ENCODE measurements at regions not wholly inside any gene's neighbourhood (a gene's known extent, or its start where the extent isn't known, plus 50 kb on each side); places are given as distances from the start of the nearest gene placed in this dataset.
"Not testable (repeated sequence)": the region's sequence is repeated elsewhere in the genome, so short reads cannot be mapped to it uniquely, and the experiment has no call there.

DNA sequence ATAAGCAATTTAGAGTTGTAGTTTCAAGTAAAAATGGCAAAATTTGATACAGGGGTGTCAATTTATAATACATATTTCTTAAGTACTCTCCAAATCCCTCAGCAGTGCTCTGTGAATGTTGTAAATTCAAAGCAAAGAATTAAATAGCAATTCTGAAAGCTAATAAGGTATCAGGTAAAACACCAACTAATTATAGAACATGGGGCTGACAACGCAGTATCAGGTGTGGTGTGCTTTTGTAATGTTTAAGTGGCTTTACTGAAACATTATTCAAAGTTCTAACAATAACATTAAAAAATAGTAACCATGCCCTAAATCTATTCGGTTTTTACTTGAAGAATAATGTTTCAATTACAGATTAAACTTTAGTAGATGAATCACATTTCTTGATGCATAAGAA is 1271.2 kb upstream of the ADGRL2 start:
- ATAC-seq (no peak), DNase-seq (ENCODE audit: low read depth, low spot score) (no peak)
- H3K4me1 ChIP-seq (ENCODE audit: control insufficient read depth, insufficient read depth, low read length): no peaks in the 10 kb centered on the region
- ChIA-PET CTCF (no interaction called here), POLR2A (no interaction called here)
- no peak overlapping the region for H3K27ac ChIP-seq (ENCODE audit: low read length)
- no peaks in the 10 kb centered on the region for H3K36me3 ChIP-seq (ENCODE audit: control insufficient read depth, insufficient read depth, low read length)
- intact Hi-C loops (cut with micrococcal nuclease; ENCODE audit: unreplicated experiment): no loop called here
- H3K9me3 ChIP-seq (ENCODE audit: control insufficient read depth, insufficient read depth, low read depth, low read length): no peaks in the 10 kb centered on the region
- no peaks in the 10 kb centered on the region for H3K27me3 ChIP-seq (ENCODE audit: control insufficient read depth, insufficient read depth, low read length)
- H3K4me3 ChIP-seq (ENCODE audit: low read depth in 2 of 2, low read length in 2 of 2): no peak overlapping the region
- in situ Hi-C loops (cut with HindIII; ENCODE audit: low pct_unique_long_range_greater_than_20kb, low sequenced_read_pairs): no loop called here
- no TSS peak for BruUV-seq (replicated peaks)
- no peak for TF ChIP-seq SIN3A (IDR thresholded peaks at IDR 0.05; ENCODE audit: borderline replicate concordance, insufficient read depth, low read depth, low read length)
- TF ChIP-seq TCF7L2 (IDR thresholded peaks at IDR 0.05; ENCODE audit: low read depth, low read length): no peak
- TF ChIP-seq, protein P1, sequence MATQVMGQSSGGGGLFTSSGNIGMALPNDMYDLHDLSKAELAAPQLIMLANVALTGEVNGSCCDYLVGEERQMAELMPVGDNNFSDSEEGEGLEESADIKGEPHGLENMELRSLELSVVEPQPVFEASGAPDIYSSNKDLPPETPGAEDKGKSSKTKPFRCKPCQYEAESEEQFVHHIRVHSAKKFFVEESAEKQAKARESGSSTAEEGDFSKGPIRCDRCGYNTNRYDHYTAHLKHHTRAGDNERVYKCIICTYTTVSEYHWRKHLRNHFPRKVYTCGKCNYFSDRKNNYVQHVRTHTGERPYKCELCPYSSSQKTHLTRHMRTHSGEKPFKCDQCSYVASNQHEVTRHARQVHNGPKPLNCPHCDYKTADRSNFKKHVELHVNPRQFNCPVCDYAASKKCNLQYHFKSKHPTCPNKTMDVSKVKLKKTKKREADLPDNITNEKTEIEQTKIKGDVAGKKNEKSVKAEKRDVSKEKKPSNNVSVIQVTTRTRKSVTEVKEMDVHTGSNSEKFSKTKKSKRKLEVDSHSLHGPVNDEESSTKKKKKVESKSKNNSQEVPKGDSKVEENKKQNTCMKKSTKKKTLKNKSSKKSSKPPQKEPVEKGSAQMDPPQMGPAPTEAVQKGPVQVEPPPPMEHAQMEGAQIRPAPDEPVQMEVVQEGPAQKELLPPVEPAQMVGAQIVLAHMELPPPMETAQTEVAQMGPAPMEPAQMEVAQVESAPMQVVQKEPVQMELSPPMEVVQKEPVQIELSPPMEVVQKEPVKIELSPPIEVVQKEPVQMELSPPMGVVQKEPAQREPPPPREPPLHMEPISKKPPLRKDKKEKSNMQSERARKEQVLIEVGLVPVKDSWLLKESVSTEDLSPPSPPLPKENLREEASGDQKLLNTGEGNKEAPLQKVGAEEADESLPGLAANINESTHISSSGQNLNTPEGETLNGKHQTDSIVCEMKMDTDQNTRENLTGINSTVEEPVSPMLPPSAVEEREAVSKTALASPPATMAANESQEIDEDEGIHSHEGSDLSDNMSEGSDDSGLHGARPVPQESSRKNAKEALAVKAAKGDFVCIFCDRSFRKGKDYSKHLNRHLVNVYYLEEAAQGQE (IDR thresholded peaks at IDR 0.05; ENCODE audit: insufficient read depth in 1 of 2, low read depth in 2 of 2, low read length in 1 of 2): no peak
- TF ChIP-seq, protein P2, sequence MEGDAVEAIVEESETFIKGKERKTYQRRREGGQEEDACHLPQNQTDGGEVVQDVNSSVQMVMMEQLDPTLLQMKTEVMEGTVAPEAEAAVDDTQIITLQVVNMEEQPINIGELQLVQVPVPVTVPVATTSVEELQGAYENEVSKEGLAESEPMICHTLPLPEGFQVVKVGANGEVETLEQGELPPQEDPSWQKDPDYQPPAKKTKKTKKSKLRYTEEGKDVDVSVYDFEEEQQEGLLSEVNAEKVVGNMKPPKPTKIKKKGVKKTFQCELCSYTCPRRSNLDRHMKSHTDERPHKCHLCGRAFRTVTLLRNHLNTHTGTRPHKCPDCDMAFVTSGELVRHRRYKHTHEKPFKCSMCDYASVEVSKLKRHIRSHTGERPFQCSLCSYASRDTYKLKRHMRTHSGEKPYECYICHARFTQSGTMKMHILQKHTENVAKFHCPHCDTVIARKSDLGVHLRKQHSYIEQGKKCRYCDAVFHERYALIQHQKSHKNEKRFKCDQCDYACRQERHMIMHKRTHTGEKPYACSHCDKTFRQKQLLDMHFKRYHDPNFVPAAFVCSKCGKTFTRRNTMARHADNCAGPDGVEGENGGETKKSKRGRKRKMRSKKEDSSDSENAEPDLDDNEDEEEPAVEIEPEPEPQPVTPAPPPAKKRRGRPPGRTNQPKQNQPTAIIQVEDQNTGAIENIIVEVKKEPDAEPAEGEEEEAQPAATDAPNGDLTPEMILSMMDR (IDR thresholded peaks at IDR 0.05): no peak
- no peak for TF ChIP-seq POLR2AphosphoS5 (IDR thresholded peaks at IDR 0.05; ENCODE audit: low read depth, low read length)

DNA sequence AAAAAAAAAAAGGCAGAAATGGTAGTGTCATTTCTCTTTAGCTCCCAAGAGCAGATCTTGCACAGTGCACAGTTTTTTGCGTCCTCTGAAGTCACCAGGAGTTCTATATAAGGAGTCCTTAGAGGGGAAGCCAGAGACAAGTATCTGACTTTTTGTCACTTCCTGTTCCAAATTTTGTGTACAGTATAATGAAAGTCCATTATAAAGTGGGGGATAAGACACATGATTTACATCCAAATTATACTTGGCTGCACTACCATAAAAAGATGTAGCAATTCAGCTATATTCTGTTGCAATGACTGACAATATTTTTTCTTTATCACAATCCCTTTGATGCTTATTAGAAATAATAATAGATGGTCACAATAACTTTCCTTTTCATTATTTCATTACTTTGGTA is 1276.9 kb upstream of the ADGRL2 start:
- no peak for ATAC-seq
- H3K4me3 ChIP-seq (ENCODE audit: low read depth in 2 of 2, low read length in 2 of 2): no peak overlapping the region
- H3K4me1 ChIP-seq (ENCODE audit: control insufficient read depth, insufficient read depth, low read length): no peaks in the 10 kb centered on the region
- no peak overlapping the region for H3K27ac ChIP-seq (ENCODE audit: low read length)
- no peak for TF ChIP-seq SIN3A (IDR thresholded peaks at IDR 0.05; ENCODE audit: borderline replicate concordance, insufficient read depth, low read depth, low read length)
- no peak for TF ChIP-seq POLR2AphosphoS5 (IDR thresholded peaks at IDR 0.05; ENCODE audit: low read depth, low read length)
- no peak for TF ChIP-seq TCF7L2 (IDR thresholded peaks at IDR 0.05; ENCODE audit: low read depth, low read length)
- TF ChIP-seq, protein P1 (IDR thresholded peaks at IDR 0.05; ENCODE audit: insufficient read depth in 1 of 2, low read depth in 2 of 2, low read length in 1 of 2): no peak
- TF ChIP-seq, protein P2 (IDR thresholded peaks at IDR 0.05): no peak
- ChIA-PET CTCF (no interaction called here), POLR2A (no interaction called here)
- BruUV-seq (replicated peaks): no TSS peak
- intact Hi-C loops (cut with micrococcal nuclease; ENCODE audit: unreplicated experiment) (no loop called here), in situ Hi-C loops (cut with HindIII; ENCODE audit: low pct_unique_long_range_greater_than_20kb, low sequenced_read_pairs) (no loop called here)
- H3K9me3 ChIP-seq (ENCODE audit: control insufficient read depth, insufficient read depth, low read depth, low read length): no peaks in the 10 kb centered on the region
- no peaks in the 10 kb centered on the region for H3K36me3 ChIP-seq (ENCODE audit: control insufficient read depth, insufficient read depth, low read length)
- no peak for DNase-seq (ENCODE audit: low read depth, low spot score)
- no peaks in the 10 kb centered on the region for H3K27me3 ChIP-seq (ENCODE audit: control insufficient read depth, insufficient read depth, low read length)

DNA sequence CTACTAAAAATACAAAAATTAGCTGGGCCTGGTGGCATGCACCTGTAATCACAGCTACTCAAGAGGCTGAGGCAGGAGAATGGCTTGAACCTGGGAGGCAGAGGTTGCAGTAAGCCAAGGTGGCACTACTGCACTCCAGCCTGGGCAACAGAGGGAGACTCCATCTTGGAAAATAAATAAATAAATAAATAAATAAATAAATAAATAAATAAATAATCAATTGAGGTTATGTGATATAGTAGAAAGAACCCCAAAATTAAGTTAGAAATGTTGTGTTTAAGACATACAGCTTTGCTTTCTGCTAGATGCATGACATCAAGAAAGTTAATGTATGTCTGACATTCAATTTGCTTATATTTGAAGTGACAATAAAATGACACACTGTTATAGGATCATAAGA is 1277.7 kb upstream of the ADGRL2 start:
- CTCF ChIA-PET; in situ Hi-C loops (cut with HindIII; ENCODE audit: low pct_unique_long_range_greater_than_20kb, low sequenced_read_pairs); H3K4me1 ChIP-seq (ENCODE audit: control insufficient read depth, insufficient read depth, low read length); H3K4me3 ChIP-seq (ENCODE audit: low read depth in 2 of 2, low read length in 2 of 2); H3K9me3 ChIP-seq (ENCODE audit: control insufficient read depth, insufficient read depth, low read depth, low read length); H3K27me3 ChIP-seq (ENCODE audit: control insufficient read depth, insufficient read depth, low read length); DNase-seq (ENCODE audit: low read depth, low spot score); ATAC-seq; H3K27ac ChIP-seq (ENCODE audit: low read length); BruUV-seq (replicated peaks); H3K36me3 ChIP-seq (ENCODE audit: control insufficient read depth, insufficient read depth, low read length); intact Hi-C loops (cut with micrococcal nuclease; ENCODE audit: unreplicated experiment); POLR2A ChIA-PET: not testable (repeated sequence)

Measured in Panc1 (cell line).